ENCODE measurements at regions not wholly inside any gene's neighbourhood (a gene's known extent, or its start where the extent isn't known, plus 50 kb on each side); places are given as distances from the start of the nearest gene placed in this dataset.

DNA sequence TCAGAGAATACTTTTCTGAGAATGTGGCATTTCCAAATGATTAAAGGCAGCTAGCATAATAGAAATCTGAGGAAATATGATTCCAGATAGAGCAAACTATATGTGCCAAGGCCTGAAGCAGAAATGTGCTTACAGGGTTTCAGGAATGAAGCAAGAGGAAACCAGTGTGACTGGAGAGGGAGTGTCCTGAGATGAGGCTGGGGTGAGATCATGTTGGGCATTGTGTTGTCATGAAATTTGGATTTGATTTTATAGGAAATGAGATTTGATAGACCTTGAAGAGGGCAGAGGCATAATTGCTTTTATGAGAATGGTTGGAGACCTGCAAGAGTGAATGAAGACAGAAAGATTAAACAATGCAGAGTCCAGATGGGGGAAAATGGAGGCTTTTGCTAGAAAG is 338.1 kb upstream of the SNX7 start:
- TF ChIP-seq POLR2A (IDR thresholded peaks at IDR 0.05) (no peak), CTCF (IDR thresholded peaks at IDR 0.05) (no peak)
